ENCODE measurements at regions not wholly inside any gene's neighbourhood (a gene's known extent, or its start where the extent isn't known, plus 50 kb on each side); places are given as distances from the start of the nearest gene placed in this dataset.

DNA sequence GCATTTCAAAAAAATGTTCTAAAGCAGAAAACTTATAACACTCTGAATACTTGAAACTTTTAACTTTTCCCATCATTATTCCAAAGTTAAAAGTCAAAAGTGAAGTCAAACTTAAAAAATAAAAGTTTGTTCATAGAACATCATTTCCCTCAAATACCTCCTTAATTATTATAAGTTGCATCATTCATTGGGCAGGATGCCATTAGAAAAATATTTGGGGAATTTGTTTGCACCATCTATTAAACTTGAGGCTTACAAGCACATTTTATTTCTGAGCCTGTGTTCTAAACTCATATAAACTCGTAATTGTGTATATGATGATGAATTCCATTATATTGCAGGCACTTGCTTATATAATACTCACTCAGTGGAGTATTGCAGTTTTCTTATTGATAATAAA, 588.0 kb upstream of the NRXN1 start:
- no peak for TF ChIP-seq CTCF (IDR thresholded peaks at IDR 0.05; ENCODE audit: low read length, missing control alignments)
- no peak overlapping the region for H3K4me3 ChIP-seq (replicated peaks; ENCODE audit: low read depth, low read length)
- DNase-seq (ENCODE audit: low read depth), result peak; percentile 11

- no peak for DNase-seq (ENCODE audit: low read depth)
- H3K4me3 ChIP-seq (replicated peaks; ENCODE audit: low read depth, low read length), result no peak overlapping the region
- TF ChIP-seq CTCF (IDR thresholded peaks at IDR 0.05; ENCODE audit: low read length, missing control alignments), result no peak
Observed at GRCh38 chr2:51612387-51612786, 580.5 kb upstream of the NRXN1 start.

GRCh38 chr2:51601706-51602105, 569.8 kb upstream of the NRXN1 start:
- TF ChIP-seq CTCF (IDR thresholded peaks at IDR 0.05; ENCODE audit: low read length, missing control alignments), result no peak
- H3K4me3 ChIP-seq (replicated peaks; ENCODE audit: low read depth, low read length), result no peak overlapping the region
- no peak for DNase-seq (ENCODE audit: low read depth)

DNA sequence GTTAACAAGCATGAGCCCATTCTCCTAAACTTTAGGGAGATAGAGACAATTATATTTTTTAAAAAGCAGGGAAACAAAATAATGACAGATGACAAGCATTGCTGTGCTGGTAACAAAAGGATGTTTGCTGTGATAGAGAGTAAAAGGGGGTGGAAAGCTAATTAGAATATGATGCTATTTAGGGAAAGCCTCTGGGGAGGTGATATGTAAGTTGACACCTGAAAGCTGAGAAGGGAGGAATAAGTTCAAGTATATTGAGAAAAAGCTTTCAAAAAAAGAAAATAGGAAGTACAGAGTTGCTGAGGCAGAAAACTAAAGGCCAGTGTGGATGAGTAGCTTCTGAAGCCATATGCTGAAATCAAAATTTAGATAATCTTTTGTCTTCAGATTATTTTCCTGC, 565.2 kb upstream of the NRXN1 start:
- no peak for DNase-seq (ENCODE audit: low read depth)
- TF ChIP-seq CTCF (IDR thresholded peaks at IDR 0.05; ENCODE audit: low read length, missing control alignments), result no peak
- no peak overlapping the region for H3K4me3 ChIP-seq (replicated peaks; ENCODE audit: low read depth, low read length)

- TF ChIP-seq CTCF (IDR thresholded peaks at IDR 0.05; ENCODE audit: low read length, missing control alignments), result no peak
Observed at GRCh38 chr2:51595836-51596235, 563.9 kb upstream of the NRXN1 start.

DNA sequence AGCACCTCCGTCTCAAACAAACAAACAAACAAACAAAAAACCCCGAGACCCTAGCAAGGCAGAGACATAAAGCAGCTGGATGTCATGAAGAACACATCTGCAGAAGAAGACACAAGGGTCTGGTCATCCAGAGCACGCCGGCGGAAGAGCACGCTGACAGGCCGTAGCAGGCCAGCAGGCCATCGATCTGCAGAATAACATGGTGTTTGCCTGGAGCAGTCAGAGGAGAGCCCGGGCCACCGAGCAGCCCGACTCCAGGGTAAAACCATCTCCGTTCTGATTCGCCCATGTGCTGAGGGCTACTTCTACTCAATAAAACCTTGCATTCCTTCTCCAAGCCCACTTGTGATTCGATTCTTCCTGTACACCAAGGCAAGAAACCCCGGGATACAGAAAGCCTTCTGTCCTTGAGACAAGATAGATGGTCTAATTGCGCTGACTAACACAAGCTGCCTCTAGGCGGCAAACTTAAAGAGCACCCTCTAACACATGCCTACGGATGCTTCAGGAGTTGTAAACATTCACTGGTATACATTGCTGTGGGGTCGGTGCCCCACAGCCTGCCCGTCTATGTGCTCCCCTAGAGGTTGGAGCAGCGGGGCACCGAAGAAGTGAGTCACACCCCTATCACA, 549.8 kb upstream of the NRXN1 start:
- H3K4me3 ChIP-seq (replicated peaks; ENCODE audit: low read depth, low read length), result no peak overlapping the region
- TF ChIP-seq CTCF (IDR thresholded peaks at IDR 0.05; ENCODE audit: low read length, missing control alignments), result no peak
- no peak for DNase-seq (ENCODE audit: low read depth)

More at GRCh38 chr2:51595836-51596235, 563.9 kb upstream of the NRXN1 start:
- H3K4me3 ChIP-seq (replicated peaks; ENCODE audit: low read depth, low read length), result no peak overlapping the region
- no peak for DNase-seq (ENCODE audit: low read depth)

- no peak for DNase-seq (ENCODE audit: low read depth)
- no peak for TF ChIP-seq CTCF (IDR thresholded peaks at IDR 0.05; ENCODE audit: low read length, missing control alignments)
- H3K4me3 ChIP-seq (replicated peaks; ENCODE audit: low read depth, low read length), result no peak overlapping the region
Observed at GRCh38 chr2:51579412-51579811, 547.5 kb upstream of the NRXN1 start.
